ENCODE measurements at regions not wholly inside any gene's neighbourhood (a gene's known extent, or its start where the extent isn't known, plus 50 kb on each side); places are given as distances from the start of the nearest gene placed in this dataset.
"Not testable (repeated sequence)": the region's sequence is repeated elsewhere in the genome, so short reads cannot be mapped to it uniquely, and the experiment has no call there.

- not testable (repeated sequence) for DNase-seq
These were observed 103.2 kb upstream of the ZNF746 start for GRCh38 chr7:149600669-149601330.

- DNase-seq: no peak
These were observed 102.1 kb upstream of the ZNF746 start for GRCh38 chr7:149599636-149600206.

GRCh38 chr7:149598721-149599308 lies 101.2 kb upstream of the ZNF746 start:
- no peak for DNase-seq

GRCh38 chr7:149597789-149598188 lies 100.2 kb upstream of the ZNF746 start:
- DNase-seq: not testable (repeated sequence)

- no peak for DNase-seq
These were observed 97.9 kb upstream of the ZNF746 start for GRCh38 chr7:149595541-149595940.

GRCh38 chr7:149595078-149595477 lies 97.5 kb upstream of the ZNF746 start:
- DNase-seq: no peak

GRCh38 chr7:149588930-149589329 lies 91.3 kb upstream of the ZNF746 start:
- no peak for DNase-seq

GRCh38 chr7:149586646-149587645 lies 89.3 kb upstream of the ZNF746 start:
- no peak for DNase-seq

- DNase-seq: no peak
These were observed 86.9 kb upstream of the ZNF746 start for GRCh38 chr7:149584530-149584929.

- no peak for DNase-seq
These were observed 86.4 kb upstream of the ZNF746 start for GRCh38 chr7:149584009-149584408.

GRCh38 chr7:149580328-149580727 lies 82.7 kb upstream of the ZNF746 start:
- DNase-seq: no peak

GRCh38 chr7:149579365-149579764 lies 81.8 kb upstream of the ZNF746 start:
- DNase-seq: not testable (repeated sequence)

GRCh38 chr7:149574428-149574827 lies 76.8 kb upstream of the ZNF746 start:
- DNase-seq: not testable (repeated sequence)

- no peak for DNase-seq
These were observed 75.9 kb upstream of the ZNF746 start for GRCh38 chr7:149573519-149573918.

- DNase-seq: not testable (repeated sequence)
These were observed 75.3 kb upstream of the ZNF746 start for GRCh38 chr7:149572920-149573319.

GRCh38 chr7:149570784-149571183 lies 73.2 kb upstream of the ZNF746 start:
- DNase-seq: no peak

GRCh38 chr7:149569726-149570422 lies 72.3 kb upstream of the ZNF746 start:
- no peak for DNase-seq

GRCh38 chr7:149569025-149569725 lies 71.6 kb upstream of the ZNF746 start:
- DNase-seq: no peak

GRCh38 chr7:149568218-149568617 lies 70.6 kb upstream of the ZNF746 start:
- no peak for DNase-seq

- DNase-seq: no peak
These were observed 68.5 kb upstream of the ZNF746 start for GRCh38 chr7:149566103-149566502.

GRCh38 chr7:149565096-149565382 lies 67.4 kb upstream of the ZNF746 start:
- DNase-seq: no peak
